KOPT-K1 (cell line): ENCODE measurements at regions not wholly inside any gene's neighbourhood (a gene's known extent, or its start where the extent isn't known, plus 50 kb on each side); places are given as distances from the start of the nearest gene placed in this dataset.

Experiments used
- H3K27ac ChIP-seq: fragments of 200-600 bp; sonication (generic); 2 replicates; pipeline ENCODE4 v1.5.1; 2016; ENCODE audit warnings: antibody characterized with exemption, mild to moderate bottlenecking, low read depth, low read length; ENCODE audit not compliant: poor library complexity, severe bottlenecking
- H3K36me3 ChIP-seq: fragments of 200-600 bp; sonication (generic); 2 replicates; pipeline ENCODE4 v1.5.1; 2017; ENCODE audit warnings: antibody characterized with exemption, mild to moderate bottlenecking, low read length, moderate library complexity; ENCODE audit not compliant: insufficient read depth
- H3K9me3 ChIP-seq: fragments of 200-600 bp; sonication (generic); 2 replicates; pipeline ENCODE4 v1.5.1; 2017; ENCODE audit warnings: antibody characterized with exemption, low read length, mild to moderate bottlenecking; ENCODE audit not compliant: insufficient read depth, poor library complexity, severe bottlenecking

- Histone ChIP-seq H3K9me3 (no peaks in the 10 kb centered on the region), H3K27ac (no peak overlapping the region), H3K36me3 (no peaks in the 10 kb centered on the region)
Measured at GRCh38 chrX:110989869-110990268, 106.1 kb upstream of the PAK3 start.

DNA sequence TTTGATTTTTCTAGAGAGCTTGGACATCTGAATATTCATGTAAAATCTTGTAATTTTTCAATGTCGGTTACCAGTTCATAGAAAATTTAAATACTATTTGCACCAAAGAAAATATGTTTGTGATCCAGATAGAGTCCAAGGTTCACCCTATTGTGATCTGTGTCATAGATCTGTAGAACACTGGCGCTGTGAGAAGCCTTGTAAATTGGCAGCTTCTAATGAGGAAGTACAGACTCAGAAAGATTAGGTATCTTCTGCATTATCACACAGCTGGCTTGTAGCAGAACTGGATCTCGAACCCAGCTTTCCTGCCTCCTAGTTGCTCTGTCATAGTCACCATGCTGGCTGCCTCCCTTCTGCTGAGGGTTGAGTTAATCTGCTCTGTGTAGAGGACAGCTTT, 106.5 kb upstream of the PAK3 start:
- Histone ChIP-seq H3K27ac (no peak overlapping the region), H3K9me3 (no peaks in the 10 kb centered on the region), H3K36me3 (no peaks in the 10 kb centered on the region)

DNA sequence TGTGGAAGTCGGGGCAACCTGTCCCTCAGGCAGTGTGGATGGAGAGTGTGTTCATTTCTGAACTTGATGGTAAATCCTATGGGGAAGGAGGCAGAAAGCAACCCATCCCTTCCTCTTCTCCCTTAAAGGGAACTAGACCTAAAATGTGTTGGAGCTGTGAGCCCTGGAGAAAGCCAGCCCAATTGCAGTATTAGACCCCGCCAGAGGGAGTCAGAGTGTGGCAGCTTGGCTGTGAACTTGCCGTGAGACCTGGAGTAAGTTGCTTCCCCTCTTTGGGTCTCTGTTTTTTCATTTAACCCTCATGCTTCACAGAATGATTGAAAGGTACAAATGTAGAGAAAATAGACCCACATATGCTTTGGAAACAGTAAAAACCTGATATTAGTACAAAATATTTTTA, 108.7 kb upstream of the PAK3 start:
- no peak overlapping the region for H3K27ac ChIP-seq
- H3K9me3 ChIP-seq: no peaks in the 10 kb centered on the region
- H3K36me3 ChIP-seq: no peaks in the 10 kb centered on the region

- Histone ChIP-seq H3K36me3 (no peaks in the 10 kb centered on the region), H3K9me3 (no peaks in the 10 kb centered on the region), H3K27ac (no peak overlapping the region)
Measured at GRCh38 chrX:110985470-110985869, 110.5 kb upstream of the PAK3 start.

DNA sequence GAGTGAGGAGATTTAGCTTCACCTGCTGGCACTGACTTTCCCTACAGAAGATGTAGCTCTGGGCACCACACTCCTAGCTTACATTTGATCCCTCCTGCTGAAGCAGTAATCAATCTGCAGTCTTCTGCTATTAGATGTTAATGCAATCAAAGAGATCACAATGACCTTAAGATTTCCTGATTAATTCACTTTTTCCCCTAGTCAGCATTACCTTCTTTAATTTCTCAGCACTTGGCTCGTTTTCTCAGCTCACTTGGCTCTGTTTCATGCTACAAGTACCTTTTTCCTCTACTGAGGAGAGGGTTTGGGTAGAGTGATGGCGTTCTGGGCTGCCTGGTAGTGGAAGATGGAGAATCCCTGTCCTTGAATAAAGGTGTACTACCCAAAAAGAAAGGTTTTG, 113.0 kb upstream of the PAK3 start:
- Histone ChIP-seq H3K27ac (no peak overlapping the region), H3K36me3 (no peaks in the 10 kb centered on the region), H3K9me3 (no peaks in the 10 kb centered on the region)

DNA sequence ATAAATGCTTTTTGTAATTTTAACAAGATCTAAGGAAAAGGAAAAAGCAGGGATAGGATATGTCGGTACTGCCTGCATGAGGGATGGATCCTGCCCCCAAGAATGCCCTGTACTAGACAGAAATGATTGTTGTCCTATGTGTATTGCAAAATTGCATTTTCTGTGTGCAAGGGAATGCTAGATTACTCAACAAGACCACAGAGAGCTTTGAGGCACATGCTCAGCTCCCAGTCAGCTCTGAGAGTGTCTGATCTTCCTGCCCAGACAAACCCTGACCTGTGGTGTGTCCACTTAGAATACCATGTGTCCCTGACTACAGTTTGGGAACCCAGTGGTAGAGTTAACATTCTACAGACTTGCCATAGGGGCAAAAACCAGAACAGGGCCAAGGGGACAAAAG, 129.2 kb upstream of the PAK3 start:
- no peaks in the 10 kb centered on the region for H3K9me3 ChIP-seq
- H3K36me3 ChIP-seq: no peaks in the 10 kb centered on the region
- H3K27ac ChIP-seq: no peak overlapping the region

DNA sequence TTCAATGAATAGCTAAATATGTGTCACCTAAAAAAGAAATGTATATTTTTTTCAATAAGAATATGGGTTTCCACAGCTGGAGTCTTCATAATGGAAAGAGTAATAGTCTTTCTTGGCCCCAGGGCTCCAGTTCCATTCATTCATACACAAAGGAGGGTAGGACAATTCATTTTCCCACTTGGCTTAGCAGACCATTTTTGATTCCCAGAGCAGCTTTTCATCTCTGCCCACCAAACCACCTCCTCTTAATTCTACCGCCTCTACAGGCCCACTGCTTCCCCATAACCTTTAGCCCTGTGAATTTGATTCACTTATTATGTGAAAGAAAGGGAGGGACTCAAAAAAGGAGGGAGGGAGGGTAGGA, 129.9 kb upstream of the PAK3 start:
- Histone ChIP-seq H3K36me3 (no peaks in the 10 kb centered on the region), H3K27ac (no peak overlapping the region), H3K9me3 (no peaks in the 10 kb centered on the region)

DNA sequence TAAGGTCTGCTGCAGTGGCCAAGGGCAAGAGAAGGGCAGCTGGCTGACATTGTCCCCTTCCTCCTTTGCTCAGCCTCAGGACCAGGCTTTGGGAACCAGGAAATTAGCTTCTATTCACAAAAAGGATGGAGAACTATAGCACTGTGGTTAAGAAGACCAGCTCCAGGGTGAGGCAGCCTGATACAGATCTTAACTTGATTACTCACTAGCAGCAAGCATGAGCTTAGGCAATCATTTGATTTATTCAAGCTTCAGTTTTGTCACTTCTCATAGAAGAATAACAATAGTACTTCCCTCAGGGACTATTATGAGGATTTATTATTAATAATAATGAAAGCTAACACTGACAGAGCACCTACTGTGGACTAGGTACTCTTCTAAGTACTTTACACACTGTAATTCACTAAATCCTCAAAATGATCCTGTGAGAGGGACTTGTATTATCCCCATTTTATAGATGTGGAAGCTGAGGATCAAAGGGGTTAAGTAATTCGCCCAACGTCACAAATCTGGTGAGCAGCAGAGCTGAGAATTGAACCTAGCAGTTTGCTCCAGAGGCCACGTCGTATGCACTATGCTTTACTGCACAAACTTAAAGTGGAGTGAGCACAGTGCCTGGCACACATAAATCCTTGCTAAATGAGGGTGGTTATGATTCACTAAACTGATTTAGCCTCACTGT, 130.4 kb upstream of the PAK3 start:
- Histone ChIP-seq H3K27ac (no peak overlapping the region), H3K36me3 (no peaks in the 10 kb centered on the region), H3K9me3 (no peaks in the 10 kb centered on the region)

DNA sequence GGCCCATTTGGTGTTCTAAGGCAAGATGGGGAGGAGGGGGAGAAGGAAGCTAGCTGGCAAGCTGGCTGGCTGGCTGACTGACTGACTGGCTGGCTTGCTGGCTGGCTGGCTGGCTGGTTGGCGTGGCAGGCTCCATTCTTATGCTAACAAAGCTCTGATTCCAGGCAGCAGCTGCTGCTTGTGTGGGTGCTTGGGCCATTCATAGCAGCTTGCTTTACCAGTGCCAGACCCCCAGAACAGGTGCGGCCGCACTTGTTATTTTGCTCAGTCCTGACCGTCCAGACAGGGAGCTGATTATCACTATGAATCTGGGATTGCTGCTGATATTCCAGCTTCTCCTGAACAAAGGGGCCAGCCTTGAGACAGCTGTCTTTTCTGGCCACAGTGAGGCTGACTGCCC, 131.2 kb upstream of the PAK3 start:
- H3K9me3 ChIP-seq: no peaks in the 10 kb centered on the region
- no peak overlapping the region for H3K27ac ChIP-seq
- no peaks in the 10 kb centered on the region for H3K36me3 ChIP-seq

DNA sequence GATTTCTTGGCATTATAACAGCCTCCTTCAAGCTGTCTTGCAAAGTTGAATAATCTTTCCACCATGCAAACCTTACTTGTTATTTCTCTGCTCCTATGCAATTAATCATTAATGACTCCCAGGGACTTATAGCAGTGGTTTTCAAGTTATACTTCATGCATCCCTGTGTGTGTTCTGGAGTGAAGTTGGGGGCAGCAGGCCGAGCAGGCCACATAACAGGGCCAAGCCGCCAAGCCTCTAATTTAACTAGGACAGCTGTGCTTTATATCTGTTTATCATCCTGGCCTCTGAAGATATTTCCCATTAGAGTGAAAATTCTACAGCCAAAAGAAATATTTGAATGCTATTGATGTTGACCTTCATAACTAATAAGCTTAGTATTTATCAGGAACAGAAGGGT, 133.5 kb upstream of the PAK3 start:
- Histone ChIP-seq H3K27ac (no peak overlapping the region), H3K9me3 (no peaks in the 10 kb centered on the region), H3K36me3 (no peaks in the 10 kb centered on the region)

- H3K9me3 ChIP-seq: no peaks in the 10 kb centered on the region
- no peak overlapping the region for H3K27ac ChIP-seq
- H3K36me3 ChIP-seq: no peaks in the 10 kb centered on the region
Measured at GRCh38 chrX:110955706-110956105, 140.3 kb upstream of the PAK3 start.

- H3K9me3 ChIP-seq: no peaks in the 10 kb centered on the region
- H3K36me3 ChIP-seq: no peaks in the 10 kb centered on the region
- H3K27ac ChIP-seq: no peak overlapping the region
Measured at GRCh38 chrX:110954428-110955100, 141.4 kb upstream of the PAK3 start.

DNA sequence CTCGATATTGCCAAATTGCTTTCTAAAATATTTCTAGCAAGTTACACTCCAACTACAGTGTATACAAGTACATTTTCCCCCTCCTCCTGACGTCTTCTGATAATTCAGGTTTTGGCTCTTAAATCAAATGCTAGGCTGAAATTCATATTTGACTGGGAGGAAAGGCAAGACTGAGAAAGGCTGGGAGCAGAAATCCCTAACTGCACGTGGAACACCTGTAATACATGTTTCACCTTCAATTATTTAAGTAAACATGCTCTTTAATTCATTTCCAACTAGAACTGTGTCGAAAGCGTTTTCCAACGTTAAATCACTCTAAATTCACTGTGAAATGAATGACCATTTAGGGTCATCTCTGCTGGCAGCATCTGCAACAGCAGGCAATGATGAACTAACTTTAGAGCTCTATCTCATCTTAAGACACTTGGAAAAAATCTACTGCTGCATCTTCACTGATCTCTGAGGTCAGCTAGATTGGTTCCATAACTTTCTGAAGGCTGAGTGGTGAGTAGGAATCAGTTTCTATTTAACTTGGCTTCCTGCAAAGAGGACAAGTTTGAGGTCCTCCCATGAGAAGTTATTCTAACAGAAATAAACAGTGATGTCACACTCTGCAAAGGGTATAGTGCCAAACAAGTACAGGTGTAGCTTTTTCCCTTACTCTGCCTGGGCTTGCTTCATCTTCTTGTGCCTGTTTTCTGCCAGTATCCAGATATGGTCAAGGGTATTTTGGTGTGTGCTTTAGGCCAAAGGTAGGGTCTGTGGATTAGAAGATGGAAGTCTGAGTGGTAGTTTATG, 144.3 kb upstream of the PAK3 start:
- no peaks in the 10 kb centered on the region for H3K9me3 ChIP-seq
- no peak overlapping the region for H3K27ac ChIP-seq
- no peaks in the 10 kb centered on the region for H3K36me3 ChIP-seq

GRCh38 chrX:110944751-110945675, 149.4 kb upstream of the CHRDL1 start:
- Histone ChIP-seq H3K27ac (no peak overlapping the region), H3K9me3 (no peaks in the 10 kb centered on the region), H3K36me3 (no peaks in the 10 kb centered on the region)

DNA sequence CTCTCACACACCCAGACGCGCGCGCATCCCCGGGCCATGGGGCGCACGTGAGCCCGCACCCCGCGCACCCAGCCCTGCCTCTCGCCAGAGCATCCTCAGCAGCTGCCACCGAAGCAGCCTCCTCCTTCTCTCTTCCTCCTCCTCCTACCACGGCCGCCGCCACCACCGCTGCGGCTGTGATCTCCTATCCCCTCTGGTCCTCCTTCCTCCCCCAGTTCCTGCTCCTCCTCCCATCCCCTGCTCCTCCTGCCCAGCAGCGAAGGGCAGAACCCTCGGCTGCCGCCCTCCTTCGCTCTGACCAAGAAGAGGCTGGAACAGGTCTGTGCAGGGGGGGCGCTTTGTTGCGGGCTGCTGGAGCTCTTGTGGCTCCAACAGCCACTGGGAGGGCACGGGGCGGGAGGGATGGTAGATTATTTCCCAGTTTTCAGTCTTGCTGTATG, 148.7 kb upstream of the CHRDL1 start:
- no peaks in the 10 kb centered on the region for H3K9me3 ChIP-seq
- H3K36me3 ChIP-seq: no peaks in the 10 kb centered on the region
- H3K27ac ChIP-seq: no peak overlapping the region
